GM19238 (cell line): ENCODE measurements at regions not wholly inside any gene's neighbourhood (a gene's known extent, or its start where the extent isn't known, plus 50 kb on each side); places are given as distances from the start of the nearest gene placed in this dataset.

Experiments used
- DNase-seq: peaks from one replicate; pipeline ENCODE4 v3.0.0; 2011; ENCODE audit warnings: low spot score; ENCODE audit not compliant: insufficient read length

DNA sequence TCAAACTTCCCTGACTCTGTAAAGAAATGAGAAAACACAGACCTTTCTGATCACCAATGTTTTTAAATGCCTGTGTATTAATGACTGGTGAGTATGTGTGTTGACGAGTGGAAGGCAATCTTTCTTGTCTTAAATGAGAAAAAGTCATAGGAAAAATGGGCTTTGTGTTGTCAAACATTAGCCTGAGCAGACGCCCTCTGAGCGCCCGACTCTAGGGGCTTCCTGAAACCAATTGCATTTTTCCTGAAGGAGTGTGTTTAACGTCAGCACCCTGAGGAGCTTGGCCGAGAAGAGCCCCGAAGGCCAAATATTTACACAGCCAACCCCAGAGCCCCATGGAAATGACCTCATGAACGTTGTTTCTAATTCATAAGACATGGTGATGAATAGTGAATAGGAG lies 154.3 kb downstream of the PHF2 start:
- no peak for DNase-seq

DNA sequence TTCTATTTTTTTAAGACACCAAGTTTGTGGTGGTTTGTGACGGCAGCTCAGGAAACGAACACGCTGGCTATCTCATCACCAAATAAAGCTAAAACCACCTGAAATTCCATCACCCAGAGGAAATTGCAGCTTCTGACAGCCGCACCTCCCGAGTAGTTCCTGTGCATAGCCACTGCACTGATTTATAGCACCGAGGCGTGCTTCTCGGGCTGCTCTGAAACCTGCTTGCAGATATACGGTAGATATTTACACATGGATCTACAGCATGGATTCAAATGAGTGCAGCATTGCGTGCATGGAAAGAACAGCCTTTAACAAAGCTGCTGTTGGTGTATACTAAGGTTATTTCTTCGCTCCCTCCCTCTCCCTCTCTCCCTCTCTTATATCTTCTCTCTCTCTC lies 153.8 kb downstream of the PHF2 start:
- DNase-seq, result no peak
